ENCODE measurements at regions not wholly inside any gene's neighbourhood (a gene's known extent, or its start where the extent isn't known, plus 50 kb on each side); places are given as distances from the start of the nearest gene placed in this dataset.
"Not testable (repeated sequence)": the region's sequence is repeated elsewhere in the genome, so short reads cannot be mapped to it uniquely, and the experiment has no call there.

- no peak for DNase-seq (ENCODE audit: low read depth)
- TF ChIP-seq CTCF (IDR thresholded peaks at IDR 0.05; ENCODE audit: control insufficient read depth, insufficient read depth, low read depth, low read length, missing control alignments), result no peak
- no peak overlapping the region for H3K4me3 ChIP-seq (ENCODE audit: control insufficient read depth, low read depth, low read length)
These were observed 262.9 kb upstream of the CDH2 start for GRCh38 chr18:28439870-28440269.

GRCh38 chr18:28438381-28438780 lies 261.5 kb upstream of the CDH2 start:
- H3K4me3 ChIP-seq (ENCODE audit: control insufficient read depth, low read depth, low read length), result no peak overlapping the region
- no peak for DNase-seq (ENCODE audit: low read depth)
- TF ChIP-seq CTCF (IDR thresholded peaks at IDR 0.05; ENCODE audit: control insufficient read depth, insufficient read depth, low read depth, low read length, missing control alignments), result no peak

- no peak for TF ChIP-seq CTCF (IDR thresholded peaks at IDR 0.05; ENCODE audit: control insufficient read depth, insufficient read depth, low read depth, low read length, missing control alignments)
- no peak for DNase-seq (ENCODE audit: low read depth)
- no peak overlapping the region for H3K4me3 ChIP-seq (ENCODE audit: control insufficient read depth, low read depth, low read length)
These were observed 255.4 kb upstream of the CDH2 start for GRCh38 chr18:28432339-28432738.

GRCh38 chr18:28425886-28426285 lies 249.0 kb upstream of the CDH2 start:
- TF ChIP-seq CTCF (IDR thresholded peaks at IDR 0.05; ENCODE audit: control insufficient read depth, insufficient read depth, low read depth, low read length, missing control alignments), result no peak
- H3K4me3 ChIP-seq (ENCODE audit: control insufficient read depth, low read depth, low read length), result no peak overlapping the region
- DNase-seq (ENCODE audit: low read depth), result no peak

GRCh38 chr18:28422577-28422976 lies 245.6 kb upstream of the CDH2 start:
- no peak for TF ChIP-seq CTCF (IDR thresholded peaks at IDR 0.05; ENCODE audit: control insufficient read depth, insufficient read depth, low read depth, low read length, missing control alignments)
- no peak for DNase-seq (ENCODE audit: low read depth)
- no peak overlapping the region for H3K4me3 ChIP-seq (ENCODE audit: control insufficient read depth, low read depth, low read length)

GRCh38 chr18:28421950-28422349 lies 245.0 kb upstream of the CDH2 start:
- not testable (repeated sequence) for H3K4me3 ChIP-seq (ENCODE audit: control insufficient read depth, low read depth, low read length); DNase-seq (ENCODE audit: low read depth)

- DNase-seq (ENCODE audit: low read depth), result peak; percentile 16
These were observed 235.6 kb upstream of the CDH2 start for GRCh38 chr18:28412521-28412920.

More at GRCh38 chr18:28412521-28412920, 235.6 kb upstream of the CDH2 start:
- TF ChIP-seq CTCF (IDR thresholded peaks at IDR 0.05; ENCODE audit: control insufficient read depth, insufficient read depth, low read depth, low read length, missing control alignments), result no peak
- H3K4me3 ChIP-seq (ENCODE audit: control insufficient read depth, low read depth, low read length), result no peak overlapping the region
